Mesodermal cell (in vitro differentiated cells): ENCODE measurements at regions not wholly inside any gene's neighbourhood (a gene's known extent, or its start where the extent isn't known, plus 50 kb on each side); places are given as distances from the start of the nearest gene placed in this dataset.
"Not testable (repeated sequence)": the region's sequence is repeated elsewhere in the genome, so short reads cannot be mapped to it uniquely, and the experiment has no call there.

ENCODE experiments used
- H3K27ac ChIP-seq: 2 replicates; pipeline ENCODE4 v1.7.0; 2013; ENCODE audit warnings: mild to moderate bottlenecking, low read depth, low read length, moderate library complexity; ENCODE audit not compliant: severe bottlenecking
- H3K36me3 ChIP-seq: 2 replicates; pipeline ENCODE4 v1.7.1; 2013; ENCODE audit warnings: mild to moderate bottlenecking, low read length, moderate library complexity; ENCODE audit not compliant: control insufficient read depth, insufficient read depth
- H3K4me1 ChIP-seq: one replicate; pipeline ENCODE4 v1.7.1; 2013; ENCODE audit warnings: mild to moderate bottlenecking, low read length; ENCODE audit not compliant: insufficient read depth, control insufficient read depth, poor library complexity, severe bottlenecking
- H3K4me3 ChIP-seq: 2 replicates; pipeline ENCODE4 v1.7.0; 2013; ENCODE audit warnings: low read length, control low read depth, mild to moderate bottlenecking; ENCODE audit not compliant: insufficient read depth, poor library complexity, severe bottlenecking; ENCODE audit errors: extremely low read depth
- H3K9me3 ChIP-seq: 2 replicates; pipeline ENCODE4 v1.7.1; 2013; ENCODE audit warnings: mild to moderate bottlenecking, low read length, moderate library complexity; ENCODE audit not compliant: control insufficient read depth
- WGBS, 2 experiments: methylation state at CpG; one replicate each; pipeline ENCODE4 v1.1.5; 2013; ENCODE audit warnings: missing lambda C conversion rate in 2 of 2; ENCODE audit not compliant: insufficient coverage in 2 of 2; 5-methylcytosine and 5-hydroxymethylcytosine counted together

GRCh38 chr1:8155528-8156186 lies 129.5 kb upstream of the ERRFI1 start:
- WGBS, 2 experiments = 70 to 73% methylated on average over 8 to 11 of the region's 14 CpGs
- Histone ChIP-seq H3K4me3 (no peak overlapping the region), H3K4me1 (peaks cover 10% of the 10 kb centered on the region), H3K9me3 (peaks cover 6% of the 10 kb centered on the region), H3K27ac (peak overlapping the region; percentile 61), H3K36me3 (no peaks in the 10 kb centered on the region)

GRCh38 chr1:8154621-8155052 lies 128.5 kb upstream of the ERRFI1 start:
- no peaks in the 10 kb centered on the region for H3K36me3 ChIP-seq
- WGBS, 2 experiments = 63 to 64% methylated on average over 12 of the region's 15 CpGs
- no peak overlapping the region for H3K4me3 ChIP-seq
- peak overlapping the region; percentile 62 for H3K27ac ChIP-seq
- peaks cover 6% of the 10 kb centered on the region for H3K9me3 ChIP-seq
- peaks cover 10% of the 10 kb centered on the region for H3K4me1 ChIP-seq

- WGBS, 2 experiments = 83 to 91% methylated on average over 2 to 6 of the region's 7 CpGs
- no peaks in the 10 kb centered on the region for H3K36me3 ChIP-seq
- peaks cover 10% of the 10 kb centered on the region for H3K4me1 ChIP-seq
- peaks cover 6% of the 10 kb centered on the region for H3K9me3 ChIP-seq
- H3K27ac ChIP-seq = no peak overlapping the region
- no peak overlapping the region for H3K4me3 ChIP-seq
Observed at GRCh38 chr1:8153961-8154360, 127.9 kb upstream of the ERRFI1 start.

GRCh38 chr1:8152731-8153702 lies 126.9 kb upstream of the ERRFI1 start:
- H3K27ac ChIP-seq = no peak overlapping the region
- WGBS, 2 experiments = 93% methylated on average over 16 of the region's 19 CpGs
- H3K9me3 ChIP-seq = peaks cover 6% of the 10 kb centered on the region
- H3K36me3 ChIP-seq = no peaks in the 10 kb centered on the region
- H3K4me3 ChIP-seq = no peak overlapping the region
- H3K4me1 ChIP-seq = peaks cover 10% of the 10 kb centered on the region

- H3K4me1 ChIP-seq = peaks cover 13% of the 10 kb centered on the region
- no peaks in the 10 kb centered on the region for H3K36me3 ChIP-seq
- peaks cover 6% of the 10 kb centered on the region for H3K9me3 ChIP-seq
- H3K4me3 ChIP-seq = no peak overlapping the region
- no peak overlapping the region for H3K27ac ChIP-seq
- WGBS, 2 experiments = 94 to 97% methylated on average over 2 to 3 of the region's 7 CpGs
Observed at GRCh38 chr1:8151647-8152046, 125.5 kb upstream of the ERRFI1 start.

- 87 to 95% methylated on average over 7 of the region's 7 CpGs for WGBS, 2 experiments
Observed at GRCh38 chr1:8149756-8150155, 123.6 kb upstream of the ERRFI1 start.

GRCh38 chr1:8147956-8148355 lies 121.8 kb upstream of the ERRFI1 start:
- no peak overlapping the region for H3K4me3 ChIP-seq
- 80% methylated on average over 1 of the region's 1 CpG; no CpG with 5 or more reads in 1 of the 2 experiments for WGBS, 2 experiments

More at GRCh38 chr1:8149756-8150155, 123.6 kb upstream of the ERRFI1 start:
- not testable (repeated sequence) for H3K36me3 ChIP-seq, H3K27ac ChIP-seq, H3K4me3 ChIP-seq, H3K9me3 ChIP-seq, H3K4me1 ChIP-seq

GRCh38 chr1:8146257-8146855 lies 120.2 kb upstream of the ERRFI1 start:
- Histone ChIP-seq H3K9me3 (no peaks in the 10 kb centered on the region), H3K27ac (no peak overlapping the region), H3K4me1 (peaks cover 18% of the 10 kb centered on the region), H3K36me3 (no peaks in the 10 kb centered on the region), H3K4me3 (no peak overlapping the region)
- 94 to 98% methylated on average over 7 to 10 of the region's 11 CpGs for WGBS, 2 experiments

More at GRCh38 chr1:8147956-8148355, 121.8 kb upstream of the ERRFI1 start:
- H3K36me3 ChIP-seq = no peaks in the 10 kb centered on the region
- H3K27ac ChIP-seq = no peak overlapping the region
- H3K9me3 ChIP-seq = peaks cover 2% of the 10 kb centered on the region
- peaks cover 13% of the 10 kb centered on the region for H3K4me1 ChIP-seq

- Histone ChIP-seq H3K4me3 (no peak overlapping the region), H3K4me1 (peaks cover 18% of the 10 kb centered on the region), H3K9me3 (no peaks in the 10 kb centered on the region), H3K36me3 (no peaks in the 10 kb centered on the region), H3K27ac (no peak overlapping the region)
- 92 to 94% methylated on average over 5 to 7 of the region's 8 CpGs for WGBS, 2 experiments
Observed at GRCh38 chr1:8145545-8146202, 119.6 kb upstream of the ERRFI1 start.

GRCh38 chr1:8144323-8144722 lies 118.2 kb upstream of the ERRFI1 start:
- Histone ChIP-seq H3K27ac (no peak overlapping the region), H3K4me3 (no peak overlapping the region), H3K9me3 (no peaks in the 10 kb centered on the region), H3K36me3 (no peaks in the 10 kb centered on the region), H3K4me1 (peaks cover 18% of the 10 kb centered on the region)
- 88 to 92% methylated on average over 6 to 13 of the region's 13 CpGs for WGBS, 2 experiments
